NCI-H510A treated with DMSO at 0.1 percent for 48 hours (cell line): ENCODE measurements at regions not wholly inside any gene's neighbourhood (a gene's known extent, or its start where the extent isn't known, plus 50 kb on each side); places are given as distances from the start of the nearest gene placed in this dataset.

Source experiments
- DNase-seq: peaks from one replicate; lab custom pipeline; 2025; lab: John Stamatoyannopoulos, UW

DNA sequence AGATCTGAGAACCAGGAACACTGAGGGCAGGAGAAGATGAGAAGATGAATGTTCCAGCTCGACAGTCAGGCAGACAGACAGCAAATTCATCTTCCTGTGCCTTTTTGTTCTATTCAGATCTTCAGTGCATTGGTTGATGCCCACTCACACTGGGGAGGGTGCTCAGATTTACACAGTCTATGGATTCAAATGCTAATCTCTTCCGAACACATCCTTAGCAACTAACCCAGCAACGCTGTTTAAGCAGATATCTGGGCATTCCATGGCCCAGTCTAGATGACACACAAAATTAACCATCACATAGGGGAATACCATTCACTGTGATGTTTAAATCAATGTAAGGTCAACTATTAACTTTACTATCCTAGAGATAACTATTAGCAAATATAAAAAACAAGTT is 571.9 kb downstream of the NYAP2 start:
- DNase-seq = no peak

DNA sequence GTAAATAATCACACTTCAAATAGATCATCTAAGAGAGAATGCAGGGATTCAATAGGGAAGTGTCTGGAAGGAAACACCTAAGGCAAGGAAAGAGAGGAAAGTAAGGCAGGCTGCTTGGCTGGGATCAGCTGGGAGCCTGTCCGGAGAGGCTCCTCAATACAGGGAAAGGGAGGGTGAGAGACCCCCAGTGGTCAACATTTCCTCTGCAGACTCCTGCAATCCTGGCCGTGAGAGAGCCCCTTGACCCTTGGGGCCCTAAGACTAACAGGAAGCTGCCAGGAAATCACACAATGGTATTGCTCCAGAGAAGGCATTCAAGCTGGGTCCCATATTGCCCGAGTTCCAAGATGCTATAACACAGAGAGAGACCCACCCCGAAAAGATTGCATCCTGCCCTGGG is 549.4 kb downstream of the NYAP2 start:
- DNase-seq = no peak

DNA sequence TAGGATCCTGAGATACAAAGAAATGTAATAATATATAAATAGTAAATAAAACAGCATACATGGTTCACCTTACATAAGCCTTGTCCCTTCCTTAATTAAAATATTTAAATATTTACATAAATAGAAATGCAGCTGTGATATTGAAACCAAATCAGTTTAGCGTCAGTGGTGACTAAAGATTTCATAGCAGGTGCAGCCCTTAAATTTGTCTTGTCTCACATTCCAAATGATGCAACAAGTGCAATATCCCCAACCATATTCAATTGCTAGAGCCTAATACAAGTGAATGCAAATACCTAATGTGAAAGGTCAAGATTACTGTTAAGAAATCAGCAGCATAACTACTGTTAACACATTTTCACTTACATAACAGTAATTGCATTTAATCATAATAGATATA is 539.5 kb downstream of the NYAP2 start:
- no peak for DNase-seq

DNA sequence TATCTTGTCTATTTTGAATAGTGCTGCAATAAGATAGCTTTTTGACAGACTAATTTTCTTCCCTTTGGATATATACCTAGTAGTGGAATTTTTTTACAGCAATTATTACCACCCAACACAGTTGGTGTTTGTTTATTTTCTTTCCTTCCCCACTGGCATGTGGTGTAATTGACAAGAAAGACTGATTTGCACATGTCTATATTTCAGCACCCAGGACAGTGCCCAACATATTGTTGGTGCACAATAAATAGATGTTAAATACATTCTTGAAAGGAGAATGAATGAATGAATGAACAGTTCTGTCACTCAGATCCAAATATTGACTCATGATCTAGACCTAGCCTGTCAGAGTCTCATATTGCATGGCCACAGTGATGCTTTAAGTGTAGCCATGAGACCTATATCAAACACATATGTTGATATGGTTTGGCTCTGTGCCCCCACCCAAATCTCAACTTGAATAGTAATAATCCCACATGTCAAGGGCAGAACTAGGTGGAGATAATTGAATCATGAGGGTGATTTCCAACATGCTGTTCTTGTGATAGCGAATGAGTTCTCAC is 538.2 kb downstream of the NYAP2 start:
- DNase-seq = no peak

DNA sequence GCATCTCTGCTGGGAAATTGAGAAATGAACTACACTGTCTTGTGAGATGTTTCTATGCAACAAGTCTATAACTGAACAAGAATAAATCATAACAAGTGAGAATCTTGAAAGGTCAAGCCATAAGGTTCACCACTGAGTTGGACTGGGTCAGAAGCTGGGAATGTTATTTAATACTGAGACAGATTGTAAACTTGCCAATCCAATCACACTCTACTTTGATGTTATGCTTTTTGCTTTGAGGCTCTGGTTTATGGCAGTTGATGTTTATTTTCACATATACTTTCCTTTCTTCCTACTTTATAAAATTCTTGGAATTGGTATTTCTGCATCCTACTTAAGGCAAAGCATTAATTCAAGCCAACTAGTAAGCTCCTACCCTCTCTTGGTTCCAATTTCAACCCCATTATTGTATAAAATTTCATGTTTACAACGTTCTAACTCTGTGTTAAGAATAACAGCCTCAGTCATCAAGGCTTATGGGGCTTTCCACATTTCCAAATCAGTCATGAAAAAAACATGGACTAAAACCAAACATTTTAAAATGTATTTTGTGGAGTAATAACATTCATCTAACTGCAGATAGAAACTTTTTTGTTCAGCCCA is 533.4 kb downstream of the NYAP2 start:
- DNase-seq = no peak

DNA sequence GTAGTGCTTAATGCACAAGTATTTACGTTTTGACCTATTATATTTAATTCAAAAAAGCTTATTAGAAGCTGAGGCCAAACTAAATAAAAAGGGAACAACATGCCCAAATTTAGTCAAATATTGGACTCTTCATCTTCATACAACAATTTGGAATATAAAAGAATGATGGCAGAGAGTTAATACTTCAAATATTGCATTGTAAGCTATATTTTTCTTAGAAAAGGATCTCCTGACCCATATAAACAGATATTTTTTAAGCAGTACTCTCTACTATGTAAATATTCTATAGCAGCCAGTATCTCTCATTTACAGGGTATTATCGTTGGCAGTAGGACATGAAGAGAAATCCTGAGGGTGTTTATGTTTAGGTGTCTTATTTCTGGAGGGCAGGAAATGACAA is 531.2 kb downstream of the NYAP2 start:
- DNase-seq = no peak

DNA sequence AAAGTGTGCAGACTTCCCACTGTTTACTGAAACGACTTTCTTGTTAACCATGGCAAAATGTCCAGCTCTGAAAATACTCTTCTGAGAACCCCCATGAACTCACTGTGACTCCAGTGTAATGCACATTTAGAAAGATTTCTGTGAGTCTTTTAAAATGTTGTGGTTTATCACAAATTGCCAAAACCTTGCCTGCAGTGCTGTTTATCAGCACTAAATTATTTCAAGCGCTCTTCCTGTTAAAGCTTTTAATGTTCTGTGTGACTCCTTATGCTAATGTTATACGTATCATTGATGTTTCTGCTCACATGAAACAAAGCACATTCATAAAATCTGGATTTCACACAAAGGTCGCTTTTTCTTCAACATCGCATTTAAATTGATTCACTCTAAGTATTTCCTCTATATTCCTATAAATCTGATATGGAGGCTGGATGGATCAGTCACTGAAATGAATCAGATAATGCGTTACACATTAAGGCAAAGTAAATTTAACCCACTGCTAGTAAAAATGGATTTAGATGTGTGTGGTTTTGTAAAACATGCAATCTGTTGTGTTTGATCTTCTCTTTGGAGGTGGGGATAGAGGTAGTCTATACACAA is 521.2 kb downstream of the NYAP2 start:
- no peak for DNase-seq

DNA sequence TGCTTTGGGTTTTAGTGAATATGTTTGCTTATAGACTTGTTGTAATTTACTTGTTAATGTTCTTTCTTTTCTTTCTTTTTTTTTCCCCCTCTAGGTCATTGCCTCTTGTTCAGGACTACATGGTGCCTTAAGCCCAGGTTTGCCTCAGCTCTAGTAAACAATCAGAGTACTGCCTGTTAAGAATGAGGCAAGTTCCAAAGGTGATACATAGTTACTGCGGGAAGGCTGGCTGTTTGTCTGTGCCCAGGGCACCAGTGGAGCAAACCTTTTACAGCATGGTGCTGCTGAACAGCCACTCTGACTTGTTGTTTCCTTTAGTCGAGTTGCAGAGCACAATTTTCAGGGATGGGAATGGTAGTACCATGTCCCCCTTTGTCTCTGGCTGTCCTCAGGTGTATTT is 517.2 kb downstream of the NYAP2 start:
- no peak for DNase-seq

DNA sequence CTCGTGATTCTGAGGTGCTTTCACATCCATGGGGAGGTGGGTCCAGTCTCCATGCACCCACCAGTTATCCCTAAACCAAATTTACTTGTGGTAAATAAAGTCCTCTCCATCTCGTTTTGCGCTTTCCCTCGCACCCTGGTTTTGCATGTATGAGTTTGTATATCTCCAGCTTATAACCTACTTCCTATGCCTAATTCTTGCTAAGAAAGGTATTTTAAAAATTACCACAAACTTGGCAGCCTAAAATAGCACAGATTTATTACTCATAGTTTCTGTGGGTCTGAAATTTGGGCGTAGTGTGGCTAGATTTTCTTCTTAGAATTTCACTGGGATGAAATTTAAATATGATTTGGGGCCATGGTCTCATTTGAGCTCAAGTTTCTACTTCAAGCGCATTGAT is 511.5 kb downstream of the NYAP2 start:
- no peak for DNase-seq

DNA sequence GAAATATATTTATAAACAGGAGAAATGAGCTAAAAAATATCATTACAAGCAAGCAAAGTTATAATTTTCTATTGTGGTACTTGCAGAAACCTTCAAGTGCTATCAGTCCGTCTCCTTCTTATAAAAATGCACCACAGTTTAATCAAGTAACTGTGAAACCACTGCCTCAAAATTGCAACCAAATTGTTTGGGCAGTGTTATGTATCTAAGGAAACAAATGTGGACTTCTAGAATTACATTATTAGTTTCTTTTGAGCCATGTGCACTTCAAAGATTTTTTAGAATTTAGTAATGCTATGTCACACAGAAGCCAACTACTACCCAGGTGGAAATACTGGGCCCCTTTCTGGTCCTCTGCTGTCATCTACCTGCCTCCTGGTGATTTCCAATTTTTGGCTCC is 495.6 kb downstream of the NYAP2 start:
- no peak for DNase-seq

DNA sequence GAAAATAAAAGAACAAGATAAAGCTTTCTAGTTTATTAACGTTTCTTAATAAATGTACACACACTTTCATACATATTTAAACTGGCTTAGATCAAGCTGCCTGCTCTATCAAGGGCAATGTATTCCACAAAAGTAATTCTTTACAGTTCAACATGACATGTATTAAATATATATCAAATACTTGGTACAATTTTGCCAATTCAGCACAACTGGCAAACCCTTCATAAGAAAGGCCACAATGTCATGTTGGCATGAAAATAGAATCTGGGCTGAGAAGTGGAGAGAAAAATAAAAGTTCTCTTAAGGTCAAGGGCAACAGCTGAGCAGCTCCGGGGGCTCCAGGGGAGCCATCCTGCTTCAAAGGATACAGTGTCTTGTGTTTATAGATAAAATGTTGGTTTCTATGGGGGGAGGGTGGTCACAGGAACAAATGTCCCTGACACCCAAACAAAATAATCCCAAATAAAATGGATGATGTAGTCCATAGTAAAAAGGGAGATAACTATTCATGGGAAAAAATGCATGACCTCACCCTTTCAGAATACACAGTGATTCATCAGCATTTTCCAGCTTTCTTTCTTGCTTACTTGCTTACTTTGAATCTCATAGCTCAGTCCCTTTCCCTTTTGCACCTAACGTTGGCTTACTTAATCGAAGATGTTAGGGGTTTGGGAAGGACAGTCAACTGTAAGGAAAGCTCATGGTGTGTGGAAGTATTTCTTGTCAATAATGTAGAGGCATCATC is 494.9 kb downstream of the NYAP2 start:
- no peak for DNase-seq

DNA sequence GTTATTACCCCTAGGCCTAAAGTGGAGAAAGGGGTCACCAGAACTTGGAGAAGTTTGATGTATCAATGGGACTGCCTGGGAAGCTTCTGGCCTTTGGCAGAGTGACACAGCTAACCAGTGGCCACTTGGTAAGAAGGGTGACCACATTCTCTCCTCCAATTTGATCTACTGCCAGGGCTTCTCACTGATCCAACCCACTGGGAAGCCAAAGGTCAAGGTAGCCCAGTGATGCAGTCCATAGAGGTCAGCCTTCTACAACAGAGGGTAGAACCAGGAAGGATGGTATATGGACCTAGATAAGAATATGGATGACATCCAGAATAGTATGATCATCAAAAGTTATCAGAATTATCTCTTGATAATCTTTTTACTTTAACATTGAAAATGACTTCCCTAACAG is 493.6 kb downstream of the NYAP2 start:
- DNase-seq = no peak

DNA sequence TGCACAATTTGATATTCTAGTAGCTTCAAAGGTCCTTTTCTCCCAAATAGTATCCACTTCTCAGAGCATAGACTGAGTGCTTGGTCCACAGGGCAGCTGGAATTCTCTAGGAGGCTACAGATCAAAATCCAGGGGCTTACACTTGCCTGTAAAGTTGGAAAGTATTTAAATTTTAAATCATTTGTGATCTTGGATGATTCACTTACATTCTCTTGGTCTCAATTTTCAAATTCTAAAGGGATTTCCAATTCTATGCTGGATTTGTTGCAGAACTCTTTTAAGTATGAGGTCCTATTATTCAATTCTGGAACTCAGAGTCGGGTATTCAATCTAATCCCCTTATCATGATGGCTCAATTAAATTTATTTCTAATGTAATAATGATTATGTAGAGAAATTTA is 492.3 kb downstream of the NYAP2 start:
- no peak for DNase-seq

DNA sequence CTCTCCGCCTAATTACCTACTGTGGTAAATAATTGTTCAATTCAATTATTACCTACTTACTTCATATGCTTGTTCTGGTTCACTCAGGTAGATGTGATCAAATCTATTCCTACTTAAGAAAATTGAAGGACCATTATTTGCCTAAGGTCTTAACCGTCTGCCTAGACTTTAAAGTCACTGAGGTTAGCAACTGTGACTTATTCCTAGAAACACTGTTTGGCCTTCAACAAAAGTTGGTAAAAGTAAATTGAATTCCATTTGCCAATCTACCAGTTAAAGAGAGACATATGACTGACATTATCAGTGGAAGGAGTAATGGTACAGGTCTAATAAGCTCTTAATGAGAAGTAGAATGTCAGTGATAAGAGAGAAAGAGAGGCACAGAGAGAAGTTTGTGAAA is 491.5 kb downstream of the NYAP2 start:
- no peak for DNase-seq

DNA sequence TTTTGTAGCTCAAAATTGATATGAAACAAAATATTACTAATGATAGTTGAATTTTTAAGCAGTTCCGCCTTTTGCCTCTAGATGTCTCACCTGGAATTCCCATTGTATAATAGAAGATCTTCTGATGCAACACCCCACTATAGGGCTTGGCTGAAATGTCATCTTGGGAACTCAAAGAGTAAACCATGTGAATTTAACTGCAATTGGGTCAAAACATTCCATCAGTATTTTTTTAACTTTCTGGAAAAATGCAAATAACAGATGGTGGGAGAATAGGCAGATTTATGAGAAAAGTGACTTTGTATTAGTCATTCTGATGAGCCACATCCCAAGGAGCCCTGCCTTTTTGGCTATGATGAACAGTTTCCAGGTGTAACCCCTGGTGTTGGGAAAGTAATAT is 489.9 kb downstream of the NYAP2 start:
- peak; percentile 34 for DNase-seq

DNA sequence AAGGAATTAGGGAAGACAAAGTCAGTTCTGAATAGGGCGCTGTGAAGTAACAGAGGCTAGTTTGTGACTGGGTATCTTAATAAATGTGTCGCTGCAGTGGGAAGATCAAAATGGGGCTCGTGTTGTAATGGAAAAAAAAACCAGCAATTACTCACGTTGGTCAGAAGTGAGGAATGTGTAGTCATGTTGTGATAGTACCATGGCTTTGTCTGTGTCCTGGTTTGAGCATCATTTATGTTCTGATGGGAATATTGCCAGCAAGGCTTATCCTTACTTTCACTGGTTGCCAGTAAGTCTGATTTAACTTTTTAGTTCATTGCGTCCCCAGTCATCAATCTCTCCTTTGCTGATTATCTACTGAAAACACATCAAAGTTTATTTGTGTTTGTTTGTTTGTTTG is 467.6 kb downstream of the NYAP2 start:
- DNase-seq = no peak

DNA sequence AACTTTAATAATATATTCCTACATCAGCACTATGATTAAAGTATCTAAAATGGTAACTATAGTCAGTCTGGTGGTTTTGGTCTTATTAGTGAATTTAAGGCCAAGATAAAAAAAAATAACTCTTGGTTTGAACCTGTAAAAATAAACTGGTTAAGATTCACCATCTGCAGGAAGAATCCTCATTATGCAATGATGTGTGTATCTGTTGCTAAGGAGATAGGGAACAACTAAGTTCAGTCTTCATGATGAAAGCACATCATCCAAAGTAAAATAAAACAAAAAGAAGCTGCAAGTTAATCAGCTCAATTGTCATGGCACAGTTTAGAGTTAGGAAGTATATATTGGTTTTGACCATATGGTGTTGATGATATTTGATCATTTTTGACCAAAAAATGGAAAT is 466.0 kb downstream of the NYAP2 start:
- no peak for DNase-seq

DNA sequence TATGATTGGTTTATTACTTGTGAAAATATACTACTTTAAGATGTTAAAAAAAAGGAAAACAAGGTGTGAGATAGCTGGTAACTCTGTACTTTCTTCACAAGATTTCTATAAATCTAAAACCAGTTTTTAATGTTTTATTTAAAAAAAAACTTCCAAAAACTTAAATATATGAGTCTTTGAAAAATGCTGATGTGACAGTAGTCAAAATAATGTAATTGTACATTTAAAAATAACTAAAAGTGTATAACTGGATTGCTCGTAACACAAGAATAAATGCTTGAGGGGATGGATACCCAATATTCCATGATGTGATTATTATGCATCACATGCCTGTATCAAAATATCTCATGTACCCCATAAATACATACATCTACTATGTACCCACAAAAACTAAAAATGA is 464.9 kb downstream of the NYAP2 start:
- DNase-seq = no peak

DNA sequence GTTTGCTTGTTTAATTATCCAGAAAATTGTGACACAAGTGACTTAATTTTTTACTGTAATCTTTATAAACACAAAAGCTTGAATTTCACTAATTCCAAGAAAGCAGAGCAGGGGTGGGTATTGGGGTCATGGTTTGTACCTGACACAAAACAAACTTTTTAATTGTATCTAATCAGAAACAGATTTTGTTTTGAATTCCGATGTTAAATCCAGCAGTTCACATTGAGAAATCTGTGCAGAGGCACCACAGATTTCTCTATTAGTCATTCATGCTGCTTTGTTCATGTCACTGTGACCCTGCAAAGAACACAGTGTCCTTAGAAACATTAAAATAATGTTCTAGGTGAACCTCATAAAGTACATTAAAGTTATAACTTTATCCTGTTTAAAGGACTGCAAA is 443.4 kb downstream of the NYAP2 start:
- no peak for DNase-seq

DNA sequence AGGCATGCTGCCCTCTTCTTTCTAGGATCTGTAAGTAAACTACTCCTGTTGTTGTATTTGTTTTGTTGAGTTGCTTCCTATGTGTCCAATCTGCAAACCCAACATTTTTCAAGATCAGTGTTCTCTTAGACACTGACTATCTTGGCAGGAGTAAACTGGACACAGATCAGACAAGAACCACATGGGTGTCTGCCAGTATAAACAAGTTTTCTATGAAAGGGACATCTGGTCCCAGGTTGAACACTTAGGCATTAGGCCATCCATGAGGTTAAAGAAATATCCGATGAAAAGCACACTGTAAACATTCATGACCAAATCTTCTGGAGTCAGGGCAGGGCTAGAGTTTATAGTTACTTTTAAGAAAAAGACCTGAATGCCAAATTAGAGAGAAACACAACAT is 441.8 kb downstream of the NYAP2 start:
- no peak for DNase-seq

DNA sequence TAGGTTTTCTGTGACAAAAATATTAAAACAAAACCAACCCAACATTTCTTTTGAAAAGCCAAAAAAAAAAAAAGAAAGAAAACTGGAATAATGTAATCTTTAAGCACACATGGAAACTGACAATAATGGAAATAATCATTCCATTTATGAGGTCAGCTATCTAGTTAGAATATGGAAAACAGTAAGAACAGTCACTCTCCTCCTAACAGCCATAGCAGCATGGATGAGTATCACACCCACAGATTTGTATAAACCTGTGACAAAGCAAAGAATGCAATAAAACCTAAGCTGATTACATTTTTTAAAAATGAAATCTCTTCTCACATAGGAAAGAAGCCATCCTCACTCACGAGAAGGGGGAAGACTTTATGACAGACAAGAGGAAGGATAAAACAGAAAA is 437.8 kb downstream of the NYAP2 start:
- DNase-seq = no peak

DNA sequence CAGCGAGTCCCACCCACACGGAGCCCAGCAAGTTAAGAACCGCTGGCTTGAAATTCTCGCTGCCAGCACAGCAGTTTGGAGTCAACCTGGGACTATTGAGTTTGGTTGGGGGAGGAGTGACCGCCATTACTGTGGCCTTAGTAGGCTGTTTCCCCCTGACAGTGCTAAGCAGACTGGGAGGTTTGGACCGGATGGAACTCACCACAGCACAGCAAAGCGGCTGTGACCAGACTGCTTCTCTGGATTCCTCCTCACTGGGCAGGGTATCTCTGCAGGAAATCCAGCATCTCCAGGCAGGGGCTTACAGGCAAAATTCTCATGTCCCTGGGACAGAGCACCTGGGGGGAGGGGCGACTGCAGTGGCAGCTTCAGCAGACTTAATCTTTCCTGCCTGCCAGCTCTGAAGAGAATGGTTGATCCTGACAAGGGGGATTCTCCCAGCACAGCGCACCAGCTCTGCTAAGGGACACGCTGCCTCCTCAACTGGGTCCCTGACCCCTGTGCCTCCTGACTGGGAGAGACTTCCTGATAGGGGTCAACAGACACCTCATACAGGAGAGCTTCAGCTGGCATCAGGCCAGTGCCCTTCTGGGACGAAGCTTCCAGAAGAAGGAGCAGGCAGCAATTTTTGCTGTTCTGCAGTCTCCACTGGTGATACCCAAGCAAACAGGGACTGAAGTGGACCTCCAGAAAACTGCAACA is 425.4 kb downstream of the NYAP2 start:
- DNase-seq = no peak

DNA sequence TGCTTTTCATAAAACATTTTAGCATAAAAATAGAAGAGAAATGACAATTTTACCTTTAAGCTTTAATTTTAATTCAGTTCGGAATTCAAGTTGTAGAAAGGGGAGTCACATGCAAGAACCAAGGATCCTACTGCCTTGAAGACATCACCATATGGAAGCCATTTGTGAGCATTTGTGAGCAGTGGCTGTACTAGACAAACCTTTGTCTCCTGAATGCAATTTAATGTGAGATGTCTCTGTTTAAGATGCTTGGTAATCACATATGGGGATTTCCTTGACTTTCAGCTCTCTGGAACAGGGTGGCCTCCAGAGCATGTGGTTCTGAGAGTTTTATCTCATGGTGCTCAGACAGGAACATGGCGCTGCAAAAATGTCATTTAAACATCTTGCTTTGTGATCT is 421.8 kb downstream of the NYAP2 start:
- DNase-seq = no peak
